ENCODE measurements at regions not wholly inside any gene's neighbourhood (a gene's known extent, or its start where the extent isn't known, plus 50 kb on each side); places are given as distances from the start of the nearest gene placed in this dataset.

GRCh38 chr4:159489646-159490045 is 386.8 kb downstream of the RAPGEF2 start:
- TF ChIP-seq, protein P1, sequence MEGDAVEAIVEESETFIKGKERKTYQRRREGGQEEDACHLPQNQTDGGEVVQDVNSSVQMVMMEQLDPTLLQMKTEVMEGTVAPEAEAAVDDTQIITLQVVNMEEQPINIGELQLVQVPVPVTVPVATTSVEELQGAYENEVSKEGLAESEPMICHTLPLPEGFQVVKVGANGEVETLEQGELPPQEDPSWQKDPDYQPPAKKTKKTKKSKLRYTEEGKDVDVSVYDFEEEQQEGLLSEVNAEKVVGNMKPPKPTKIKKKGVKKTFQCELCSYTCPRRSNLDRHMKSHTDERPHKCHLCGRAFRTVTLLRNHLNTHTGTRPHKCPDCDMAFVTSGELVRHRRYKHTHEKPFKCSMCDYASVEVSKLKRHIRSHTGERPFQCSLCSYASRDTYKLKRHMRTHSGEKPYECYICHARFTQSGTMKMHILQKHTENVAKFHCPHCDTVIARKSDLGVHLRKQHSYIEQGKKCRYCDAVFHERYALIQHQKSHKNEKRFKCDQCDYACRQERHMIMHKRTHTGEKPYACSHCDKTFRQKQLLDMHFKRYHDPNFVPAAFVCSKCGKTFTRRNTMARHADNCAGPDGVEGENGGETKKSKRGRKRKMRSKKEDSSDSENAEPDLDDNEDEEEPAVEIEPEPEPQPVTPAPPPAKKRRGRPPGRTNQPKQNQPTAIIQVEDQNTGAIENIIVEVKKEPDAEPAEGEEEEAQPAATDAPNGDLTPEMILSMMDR (IDR thresholded peaks at IDR 0.05), result no peak
- no peak for TF ChIP-seq POLR2A (IDR thresholded peaks at IDR 0.05)

Measured in lower leg skin (tissue), 3 donors.